ENCODE measurements at regions not wholly inside any gene's neighbourhood (a gene's known extent, or its start where the extent isn't known, plus 50 kb on each side); places are given as distances from the start of the nearest gene placed in this dataset.

DNA sequence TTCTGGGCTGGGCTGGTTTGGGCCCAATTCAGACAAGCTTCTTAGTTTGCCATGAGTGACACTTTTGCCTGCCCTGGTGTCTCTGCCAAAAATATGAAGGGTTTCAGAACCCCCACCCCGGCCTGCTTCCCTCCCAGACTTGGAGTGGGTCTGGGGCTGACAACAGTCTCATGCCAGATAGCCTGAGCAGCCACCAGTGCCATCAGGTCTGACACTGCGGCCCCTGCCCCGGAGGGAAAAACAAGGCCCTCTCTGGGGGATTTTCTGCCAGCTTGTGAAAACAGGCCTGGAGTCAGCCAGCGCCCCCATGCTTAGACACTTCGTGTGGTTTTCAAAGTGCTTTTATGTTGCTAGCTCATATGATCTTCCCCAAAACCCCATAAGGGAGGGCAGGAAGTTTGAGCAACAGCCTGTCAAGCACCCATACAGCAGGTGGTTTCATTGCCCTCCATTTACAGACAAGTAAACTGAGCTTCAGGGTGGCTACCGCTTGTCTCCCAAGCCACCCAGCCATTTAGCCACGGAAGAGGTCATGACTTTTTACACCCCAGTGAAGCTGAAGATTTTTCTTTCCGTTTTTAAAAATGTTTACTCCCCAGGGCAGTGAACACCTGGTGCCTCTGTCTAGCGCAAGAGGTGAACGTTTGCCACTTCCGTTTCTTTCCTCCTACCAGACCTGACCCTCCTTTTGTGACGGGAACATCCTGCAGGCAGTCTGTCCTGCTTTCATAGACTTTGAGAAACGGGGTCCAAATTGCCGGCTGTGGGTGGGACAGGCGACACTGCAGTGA, 300.6 kb downstream of the SEC14L1 start:
- no peak for DNase-seq (ENCODE audit: low read depth in 1 of 2, low spot score in 1 of 2)
- in situ Hi-C loops (cut with HindIII; ENCODE audit: low pct_unique_long_range_greater_than_20kb, low sequenced_read_pairs): no loop called here
- TF ChIP-seq JUND (IDR thresholded peaks at IDR 0.05; ENCODE audit: low read depth): no peak

DNA sequence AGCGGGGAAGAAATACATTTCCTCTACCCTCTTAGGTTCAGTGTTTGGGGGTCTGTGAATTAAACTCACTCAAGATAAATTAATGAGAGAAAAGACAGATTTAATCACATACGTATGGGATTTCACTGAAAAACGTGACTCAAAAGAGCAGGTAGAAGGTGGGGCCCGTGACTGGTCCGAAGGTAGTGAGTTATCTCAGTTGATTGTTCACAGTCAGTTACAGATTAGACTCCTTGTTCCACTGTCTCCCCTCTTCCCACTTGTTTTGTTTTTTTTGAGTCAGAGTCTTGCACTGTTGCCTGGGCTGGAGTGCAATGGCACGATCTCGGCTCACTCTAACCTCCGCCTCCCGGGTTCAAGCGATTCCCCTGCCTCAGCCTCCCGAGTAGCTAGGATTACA, 301.2 kb downstream of the SEC14L1 start:
- TF ChIP-seq JUND (IDR thresholded peaks at IDR 0.05; ENCODE audit: low read depth): no peak
- no peak for DNase-seq (ENCODE audit: low read depth in 1 of 2, low spot score in 1 of 2)
- in situ Hi-C loops (cut with HindIII; ENCODE audit: low pct_unique_long_range_greater_than_20kb, low sequenced_read_pairs): no loop called here

DNA sequence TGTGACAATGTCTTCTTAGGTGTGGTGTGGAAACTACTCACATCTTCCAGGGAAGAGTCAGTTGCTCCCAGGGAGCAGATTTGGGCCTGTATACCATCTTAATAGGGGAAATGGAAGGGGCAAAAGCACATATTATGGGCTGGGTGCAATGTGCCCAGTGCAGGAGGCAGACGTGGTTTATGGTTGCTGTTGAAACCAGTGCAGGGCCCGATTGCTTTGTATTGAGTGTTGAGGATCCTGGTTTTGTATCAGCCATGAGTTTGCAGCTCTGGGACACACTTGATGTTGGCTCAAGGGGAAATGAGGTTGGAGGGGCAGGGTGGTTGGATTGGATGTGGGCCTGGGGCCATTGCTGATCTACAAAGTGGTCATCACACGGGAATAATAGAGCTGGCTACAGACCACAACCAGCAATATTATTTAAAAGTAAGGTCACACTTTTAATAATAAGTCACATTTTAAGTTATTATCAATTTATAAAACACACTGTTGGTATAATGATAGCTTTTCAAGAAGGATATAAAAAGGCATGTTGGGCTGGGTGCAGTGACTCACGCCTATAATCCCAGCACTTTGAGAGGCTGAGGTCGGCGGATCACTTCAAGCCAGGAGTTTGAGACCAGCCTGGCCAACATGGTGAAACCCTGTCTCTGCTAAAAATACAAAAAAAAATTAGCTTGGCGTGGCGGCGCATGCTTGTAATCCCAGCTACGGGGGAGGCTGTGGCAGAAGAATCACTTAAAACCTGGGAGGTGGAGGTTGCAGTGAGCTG, 302.4 kb downstream of the SEC14L1 start:
- in situ Hi-C loops (cut with HindIII; ENCODE audit: low pct_unique_long_range_greater_than_20kb, low sequenced_read_pairs): no loop called here
- no peak for TF ChIP-seq JUND (IDR thresholded peaks at IDR 0.05; ENCODE audit: low read depth)
- DNase-seq (ENCODE audit: low read depth in 1 of 2, low spot score in 1 of 2): no peak

DNA sequence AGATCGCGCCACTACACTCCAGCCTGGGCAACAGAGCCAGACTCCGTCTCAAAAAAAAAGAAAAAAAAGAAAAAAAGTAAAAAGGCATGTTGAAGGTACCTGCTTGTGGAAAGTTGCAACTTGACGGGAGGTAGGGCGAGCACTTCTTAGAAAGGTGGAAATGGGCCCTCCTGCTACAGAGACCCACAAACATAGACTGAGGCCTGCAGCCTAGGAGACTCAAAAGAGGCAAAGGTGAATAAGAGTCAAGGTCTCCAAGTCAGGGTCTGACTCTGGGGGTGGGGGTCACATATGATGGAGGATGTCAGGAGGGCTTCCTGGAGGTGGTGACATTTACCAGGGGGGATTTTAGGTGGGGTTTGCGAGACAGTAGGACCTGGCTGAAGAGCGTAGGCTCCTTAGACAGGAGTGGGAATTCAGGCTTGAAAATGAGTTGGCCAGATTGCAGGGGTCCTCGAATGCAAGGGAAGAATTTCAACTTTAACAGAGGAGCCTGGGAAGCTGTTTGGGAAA, 303.0 kb downstream of the SEC14L1 start:
- no peak for TF ChIP-seq JUND (IDR thresholded peaks at IDR 0.05; ENCODE audit: low read depth)
- in situ Hi-C loops (cut with HindIII; ENCODE audit: low pct_unique_long_range_greater_than_20kb, low sequenced_read_pairs): no loop called here
- no peak for DNase-seq (ENCODE audit: low read depth in 1 of 2, low spot score in 1 of 2)

DNA sequence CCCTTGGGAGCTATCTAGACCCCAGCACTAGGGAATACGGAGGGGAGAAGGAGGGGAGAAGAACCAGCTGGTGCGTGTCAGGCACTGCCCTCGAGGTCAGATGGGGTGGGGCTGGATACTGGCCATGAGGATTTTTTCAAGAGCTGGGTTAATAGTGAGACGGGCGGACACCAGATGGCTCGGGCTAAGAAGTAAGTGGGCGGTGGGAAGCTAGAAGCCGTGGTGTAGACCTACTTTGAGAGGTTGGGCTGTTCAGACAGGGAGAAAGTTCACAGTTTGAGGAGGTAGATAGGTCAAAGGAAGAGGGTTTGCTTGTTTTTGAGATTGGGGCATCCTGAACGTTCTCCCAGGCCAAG, 303.8 kb downstream of the SEC14L1 start:
- in situ Hi-C loops (cut with HindIII; ENCODE audit: low pct_unique_long_range_greater_than_20kb, low sequenced_read_pairs): no loop called here
- no peak for TF ChIP-seq JUND (IDR thresholded peaks at IDR 0.05; ENCODE audit: low read depth)
- no peak for DNase-seq (ENCODE audit: low read depth in 1 of 2, low spot score in 1 of 2)

DNA sequence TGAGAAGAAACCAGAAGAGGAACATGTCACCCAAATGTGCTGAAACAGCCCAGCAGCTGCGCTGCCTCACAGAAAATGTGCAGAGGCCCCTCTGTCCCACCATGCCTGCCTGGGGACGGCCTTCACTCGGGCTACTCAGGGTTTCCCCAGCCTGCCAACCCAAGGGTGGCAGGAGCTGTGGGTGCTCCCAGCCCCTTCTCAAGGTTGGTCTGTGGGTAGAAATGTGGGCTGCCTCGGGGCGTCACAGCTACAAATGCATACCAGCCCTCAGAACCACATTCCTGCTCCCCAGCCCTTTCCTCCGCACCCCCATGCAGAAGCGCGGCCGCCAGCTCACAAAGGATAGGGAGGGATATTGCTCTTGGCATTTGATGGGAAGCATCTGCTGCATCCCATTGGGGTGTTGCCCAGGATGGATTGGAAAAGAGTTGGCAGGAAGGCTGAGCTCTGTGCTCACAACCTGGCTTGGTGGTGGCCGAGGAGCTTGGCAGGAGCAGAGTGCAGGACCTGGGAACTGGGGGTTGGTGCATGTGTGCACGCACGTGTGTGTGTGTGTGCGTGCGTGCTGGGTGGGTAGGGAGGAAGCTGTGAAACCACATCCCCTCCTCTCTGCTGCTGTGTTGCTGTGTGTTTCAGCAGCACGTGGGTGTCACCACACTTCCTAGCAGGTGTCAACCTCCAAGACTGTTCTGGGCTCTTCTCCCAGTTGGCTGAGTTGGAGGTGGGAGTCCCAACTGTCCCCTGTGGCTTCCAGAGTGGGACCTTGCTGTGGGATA, 304.4 kb downstream of the SEC14L1 start:
- no peak for TF ChIP-seq JUND (IDR thresholded peaks at IDR 0.05; ENCODE audit: low read depth)
- in situ Hi-C loops (cut with HindIII; ENCODE audit: low pct_unique_long_range_greater_than_20kb, low sequenced_read_pairs): no loop called here
- DNase-seq (ENCODE audit: low read depth in 1 of 2, low spot score in 1 of 2): no peak

DNA sequence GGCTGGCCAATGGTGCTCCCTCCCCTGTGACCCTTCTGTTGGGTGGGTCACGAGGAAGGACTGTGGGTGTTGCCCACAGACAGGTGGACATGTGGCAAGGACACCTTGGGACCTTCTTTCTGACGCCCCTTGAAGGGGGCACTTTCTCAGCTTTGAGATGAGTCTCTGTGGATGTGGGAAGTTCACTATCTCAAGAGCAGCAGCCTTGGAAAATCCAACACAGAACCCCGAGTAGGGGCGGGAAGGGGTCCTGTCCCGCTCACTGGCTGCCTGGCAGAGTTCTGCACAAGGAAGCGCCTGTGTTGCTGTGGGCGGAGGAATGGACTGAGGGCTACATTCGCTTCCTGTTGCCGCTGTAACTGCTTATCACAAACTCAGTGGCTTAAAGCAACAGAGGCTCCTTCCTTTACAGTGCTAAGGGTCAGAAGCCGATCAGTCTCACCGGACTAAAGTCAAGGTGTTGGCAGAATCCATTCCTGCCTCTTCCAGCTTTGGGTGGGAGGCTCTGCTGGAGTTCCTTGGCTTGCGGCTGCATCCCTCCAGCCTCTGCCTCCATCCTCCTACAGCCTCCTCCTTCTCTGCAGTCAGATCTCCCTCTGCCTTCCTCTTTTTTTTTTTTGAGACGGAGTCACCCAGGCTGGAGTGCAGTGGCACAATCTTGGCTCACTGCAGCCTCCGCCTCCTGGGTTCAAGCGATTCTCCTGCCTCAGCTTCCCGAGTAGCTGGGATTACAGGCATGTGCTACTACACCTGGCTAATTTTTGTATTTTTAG, 305.2 kb downstream of the SEC14L1 start:
- no peak for TF ChIP-seq JUND (IDR thresholded peaks at IDR 0.05; ENCODE audit: low read depth)
- in situ Hi-C loops (cut with HindIII; ENCODE audit: low pct_unique_long_range_greater_than_20kb, low sequenced_read_pairs): no loop called here
- no peak for DNase-seq (ENCODE audit: low read depth in 1 of 2, low spot score in 1 of 2)

DNA sequence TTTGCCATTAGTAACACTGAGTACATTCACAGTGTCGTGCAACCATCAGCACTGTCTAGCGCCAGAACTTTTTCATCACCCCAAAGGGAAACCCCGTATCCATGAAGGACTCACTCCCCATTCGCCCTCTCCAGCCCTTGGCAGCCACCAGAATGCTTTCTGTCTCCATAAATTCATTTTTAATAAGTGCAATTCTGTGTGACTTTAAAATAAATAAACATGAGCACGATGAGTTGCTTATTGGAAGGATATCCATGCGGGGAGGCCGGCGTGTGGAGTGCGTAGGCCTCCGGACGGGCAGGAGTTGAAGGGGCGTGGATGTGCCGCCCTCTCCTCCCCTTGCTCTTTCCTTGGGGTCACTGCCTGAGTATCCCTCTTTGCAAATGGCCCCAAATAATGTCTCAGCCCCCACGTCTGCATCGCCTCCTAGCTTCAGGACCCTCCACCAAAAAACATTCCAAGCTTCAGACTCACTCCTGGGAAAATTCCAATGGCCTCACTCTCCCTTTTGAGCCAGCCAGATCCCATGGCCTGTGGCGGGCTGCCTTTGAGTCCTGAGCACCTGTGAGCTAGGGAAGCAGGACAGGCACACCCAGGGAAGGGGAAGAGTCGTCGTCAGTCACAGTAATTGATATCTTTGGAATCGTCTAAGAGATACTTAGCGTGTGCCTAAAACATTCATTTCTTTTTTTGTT, 306.3 kb downstream of the SEC14L1 start:
- in situ Hi-C loops (cut with HindIII; ENCODE audit: low pct_unique_long_range_greater_than_20kb, low sequenced_read_pairs): no loop called here
- TF ChIP-seq JUND (IDR thresholded peaks at IDR 0.05; ENCODE audit: low read depth): no peak
- DNase-seq (ENCODE audit: low read depth in 1 of 2, low spot score in 1 of 2): no peak

DNA sequence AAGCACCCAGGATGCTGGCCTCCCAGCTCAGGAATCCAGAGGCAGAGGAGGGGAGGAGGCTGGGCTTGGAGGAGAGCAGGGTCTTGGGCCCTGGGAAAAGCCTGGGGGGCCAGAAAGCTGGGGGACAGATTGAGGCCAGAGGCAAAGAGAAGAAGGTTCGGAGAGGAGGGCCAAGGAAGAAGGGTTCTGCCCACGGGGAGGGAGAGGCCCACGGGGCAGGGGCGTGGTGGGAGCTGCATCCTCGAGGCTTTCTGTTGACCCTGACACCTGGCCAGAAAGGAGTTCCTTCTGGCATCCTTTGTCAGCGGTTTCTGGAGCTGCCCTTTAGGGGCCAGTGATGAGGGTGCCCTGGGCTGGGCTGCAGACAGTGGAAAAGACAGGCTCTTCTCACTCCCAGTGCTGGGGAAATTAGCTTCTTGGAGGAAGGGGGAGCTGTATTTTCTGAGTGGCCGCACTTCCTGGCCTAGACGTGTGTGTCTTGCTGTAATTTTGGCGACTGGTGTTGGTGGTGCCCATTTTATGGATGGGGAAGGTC, 308.7 kb downstream of the SEC14L1 start:
- in situ Hi-C loops (cut with HindIII; ENCODE audit: low pct_unique_long_range_greater_than_20kb, low sequenced_read_pairs): no loop called here
- DNase-seq (ENCODE audit: low read depth in 1 of 2, low spot score in 1 of 2): no peak
- no peak for TF ChIP-seq JUND (IDR thresholded peaks at IDR 0.05; ENCODE audit: low read depth)

DNA sequence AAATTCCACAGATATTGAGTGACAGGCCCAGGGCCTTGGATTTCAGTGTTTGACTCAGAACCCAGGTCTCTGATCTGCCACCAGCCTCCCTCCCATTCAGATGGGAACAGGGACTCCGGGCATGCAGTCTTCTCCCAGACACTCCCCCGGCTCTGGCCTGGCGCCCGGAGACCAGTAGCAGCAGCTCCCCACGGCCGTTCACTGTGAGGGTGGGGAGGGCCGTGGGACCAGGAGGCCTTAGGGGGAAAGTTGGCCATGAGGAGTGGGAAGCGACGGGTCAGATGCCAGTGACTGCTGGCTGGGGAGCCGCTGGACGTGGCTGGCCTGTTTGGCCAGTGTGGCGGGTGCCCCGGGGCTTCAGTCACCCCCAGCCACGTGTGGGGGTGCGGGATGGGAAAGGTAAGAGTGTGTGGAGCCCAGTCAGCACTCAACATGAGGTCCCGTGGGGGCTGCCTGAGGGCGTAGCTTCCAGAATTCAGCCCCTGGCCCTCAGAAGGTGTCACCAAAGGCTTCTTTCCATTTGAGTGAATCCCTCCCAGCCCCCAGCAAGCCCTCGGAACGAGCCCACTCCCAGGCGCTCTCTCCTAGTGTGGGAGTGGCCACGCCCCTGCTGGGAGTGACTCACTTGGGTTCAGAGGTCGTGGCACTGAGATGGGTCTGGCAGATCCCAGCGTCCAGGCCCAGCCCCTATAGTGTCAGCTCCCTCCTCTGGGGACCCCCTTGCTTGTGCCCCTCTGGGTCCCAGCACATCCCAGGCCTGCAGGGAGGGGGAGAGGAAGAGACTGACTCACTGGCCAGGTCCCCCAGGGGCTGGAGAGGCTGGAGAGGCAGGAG, 309.4 kb downstream of the SEC14L1 start:
- no peak for TF ChIP-seq JUND (IDR thresholded peaks at IDR 0.05; ENCODE audit: low read depth)
- in situ Hi-C loops (cut with HindIII; ENCODE audit: low pct_unique_long_range_greater_than_20kb, low sequenced_read_pairs): no loop called here
- DNase-seq (ENCODE audit: low read depth in 1 of 2, low spot score in 1 of 2): peak in 1 of 2 experiments; percentile 42

All from T47D (cell line).